Thyroid gland (tissue), 4 donors: ENCODE measurements at regions not wholly inside any gene's neighbourhood (a gene's known extent, or its start where the extent isn't known, plus 50 kb on each side); places are given as distances from the start of the nearest gene placed in this dataset.

Source experiments
- CTCF ChIP-seq, 6 experiments: fragments of 200-600 bp in 3 of 6; fragments of 450-650 bp in 3 of 6; sonication (generic) in 3 of 6; IDR thresholded peaks; one replicate each; pipeline ENCODE4 v1.5.1; 2016 to 2019; ENCODE audit warnings: antibody characterized with exemption in 6 of 6, mild to moderate bottlenecking in 2 of 6, inconsistent platforms in 1 of 6, moderate library complexity in 1 of 6
- POLR2A ChIP-seq, 2 donors: fragments of 450-650 bp; IDR thresholded peaks; one replicate each; pipeline ENCODE4 v1.6.1; 2017; ENCODE audit warnings: antibody characterized with exemption in 2 of 2, mild to moderate bottlenecking in 2 of 2, moderate library complexity in 1 of 2

GRCh38 chr14:23899788-23900187, 53.8 kb upstream of the DHRS4 start:
- TF ChIP-seq CTCF (IDR thresholded peaks at IDR 0.05), result no peak
- TF ChIP-seq POLR2A (IDR thresholded peaks at IDR 0.05), result no peak
